Kidney (tissue), 13 donors: ENCODE measurements at regions not wholly inside any gene's neighbourhood (a gene's known extent, or its start where the extent isn't known, plus 50 kb on each side); places are given as distances from the start of the nearest gene placed in this dataset.
A peak's percentile ranks its signal among the peaks of the same experiment; 100 is the strongest.
"Not testable (repeated sequence)": the region's sequence is repeated elsewhere in the genome, so short reads cannot be mapped to it uniquely, and the experiment has no call there.

Source experiments
- DNase-seq, 5 donors: peaks; one replicate each; pipeline ENCODE4 v3.0.0-alpha.2; 2013 to 2020
- FAIRE-seq: peaks from 2 replicates; lab custom pipeline; 2012; peaks lifted over from hg19 to GRCh38; lab: Jason Lieb, UNC
- H3K27ac ChIP-seq, 2 donors: one replicate each; pipeline ENCODE4 v1.7.0; 2013; ENCODE audit warnings: low read depth in 2 of 2, low read length in 2 of 2, inconsistent platforms in 1 of 2
- H3K27me3 ChIP-seq: one replicate; pipeline ENCODE4 v1.7.1; 2013; ENCODE audit warnings: low read length, inconsistent platforms; ENCODE audit not compliant: control insufficient read depth, insufficient read depth
- H3K36me3 ChIP-seq, 3 donors: one replicate each; pipeline versions ENCODE4 v1.7.0 to v1.7.1; 2013; ENCODE audit warnings: low read length in 3 of 3, control low read depth in 1 of 3, inconsistent platforms in 1 of 3; ENCODE audit not compliant: insufficient read depth in 3 of 3, control insufficient read depth in 2 of 3
- H3K4me1 ChIP-seq, 3 donors: one replicate each; pipeline versions ENCODE4 v1.7.0 to v1.7.1; 2013; ENCODE audit warnings: low read length in 3 of 3, inconsistent platforms in 1 of 3, low read depth in 1 of 3; ENCODE audit not compliant: control insufficient read depth in 2 of 3, insufficient read depth in 2 of 3
- H3K4me3 ChIP-seq, 3 donors: one replicate each; pipeline versions ENCODE4 v1.7.0 to v1.8.1; 2013; ENCODE audit warnings: low read length in 3 of 3, control low read depth in 1 of 3, inconsistent platforms in 1 of 3
- H3K9ac ChIP-seq, 3 donors: one replicate each; pipeline versions ENCODE4 v1.7.0 to v1.7.1; 2013; ENCODE audit warnings: low read length in 3 of 3, control low read depth in 1 of 3, inconsistent platforms in 1 of 3
- H3K9me3 ChIP-seq, 3 donors: one replicate each; pipeline versions ENCODE4 v1.7.0 to v1.7.1; 2013; ENCODE audit warnings: low read length in 3 of 3, control low read depth in 1 of 3, inconsistent platforms in 1 of 3; ENCODE audit not compliant: control insufficient read depth in 2 of 3, insufficient read depth in 1 of 3
- CTCF ChIP-seq: IDR thresholded peaks from 3 replicates; pipeline ENCODE4 v1.5.1; 2012; ENCODE audit warnings: mild to moderate bottlenecking, moderate library complexity, borderline replicate concordance; ENCODE audit not compliant: insufficient read depth; ENCODE audit errors: extremely low read depth
- intact Hi-C: fragments of 100-400 bp; cut with DNase I; formaldehyde crosslinking; loops from one replicate; pipeline ENCODE4 v1.11.1; 2022
- donor health status: control.
- donor health status: control.
- donor health status: control.
- donor health status: control.
- donor health status: control.
- donor health status: DM: yes; HTN: yes; CAD: no.
- donor health status: Normal renal cell carcinoma (clear cell type).

- H3K9me3 ChIP-seq, result no peaks in the 10 kb centered on the region
- no peak overlapping the region for H3K27ac ChIP-seq
- FAIRE-seq, result no peak
- intact Hi-C loops, result no loop called here
- no peak for TF ChIP-seq CTCF
- no peaks in the 10 kb centered on the region for H3K4me1 ChIP-seq
- H3K9ac ChIP-seq, result no peak overlapping the region
- H3K4me3 ChIP-seq, result no peak overlapping the region
- H3K27me3 ChIP-seq, result no peaks in the 10 kb centered on the region
- no peak for DNase-seq
- no peaks in the 10 kb centered on the region for H3K36me3 ChIP-seq
Observed at GRCh38 chr7:145123502-145123901, 287.6 kb upstream of the TPK1 start.

GRCh38 chr7:145106001-145106400 is 270.1 kb upstream of the TPK1 start:
- Histone ChIP-seq H3K9me3 (peaks cover 0 to 2% (median 0%) of the 10 kb centered on the region in 3 donors), H3K9ac (no peak overlapping the region), H3K4me1 (no peaks in the 10 kb centered on the region), H3K4me3 (no peak overlapping the region), H3K27ac (no peak overlapping the region), H3K27me3 (no peaks in the 10 kb centered on the region), H3K36me3 (no peaks in the 10 kb centered on the region)
- intact Hi-C loops, result no loop called here
- FAIRE-seq (no peak), DNase-seq (peak in 2 of 5 donors; percentile 38 to 42)
- TF ChIP-seq CTCF, result no peak

GRCh38 chr7:145105561-145105960 is 269.7 kb upstream of the TPK1 start:
- FAIRE-seq (no peak), DNase-seq (peak in 1 of 5 donors; percentile 1)
- Histone ChIP-seq H3K4me3 (no peak overlapping the region), H3K27ac (no peak overlapping the region), H3K9me3 (peaks cover 0 to 1% (median 0%) of the 10 kb centered on the region in 3 donors), H3K9ac (no peak overlapping the region), H3K27me3 (no peaks in the 10 kb centered on the region), H3K36me3 (no peaks in the 10 kb centered on the region), H3K4me1 (no peaks in the 10 kb centered on the region)
- TF ChIP-seq CTCF, result no peak
- intact Hi-C loops, result no loop called here

- intact Hi-C loops, result no loop called here
- DNase-seq (no peak), FAIRE-seq (no peak)
- H3K27ac ChIP-seq, result no peak overlapping the region
- H3K4me3 ChIP-seq, result no peak overlapping the region
- no peaks in the 10 kb centered on the region for H3K36me3 ChIP-seq
- H3K9ac ChIP-seq, result no peak overlapping the region
- no peaks in the 10 kb centered on the region for H3K9me3 ChIP-seq
- no peak for TF ChIP-seq CTCF
- H3K4me1 ChIP-seq, result no peaks in the 10 kb centered on the region
- H3K27me3 ChIP-seq, result no peaks in the 10 kb centered on the region
Observed at GRCh38 chr7:145104400-145104799, 268.5 kb upstream of the TPK1 start.

- H3K4me1 ChIP-seq, H3K27ac ChIP-seq, H3K9me3 ChIP-seq, H3K9ac ChIP-seq, H3K36me3 ChIP-seq, H3K4me3 ChIP-seq, intact Hi-C loops, DNase-seq, FAIRE-seq, H3K27me3 ChIP-seq: not testable (repeated sequence)
Observed at GRCh38 chr7:145102199-145102598, 266.3 kb upstream of the TPK1 start.
